Type B pancreatic cell (in vitro differentiated cells): ENCODE measurements at regions not wholly inside any gene's neighbourhood (a gene's known extent, or its start where the extent isn't known, plus 50 kb on each side); places are given as distances from the start of the nearest gene placed in this dataset.
"Not testable (repeated sequence)": the region's sequence is repeated elsewhere in the genome, so short reads cannot be mapped to it uniquely, and the experiment has no call there.

Experiments
- DNase-seq: peaks from one replicate; pipeline ENCODE4 v3.0.0; 2021; ENCODE audit warnings: mixed read lengths; ENCODE audit not compliant: unreplicated experiment; ENCODE audit errors: extremely low spot score
- H3K27ac Mint-ChIP-seq: 2 replicates; pipeline ENCODE4 v1.8.0; 2021; ENCODE audit warnings: mild to moderate bottlenecking, mixed read lengths
- H3K27me3 Mint-ChIP-seq: 2 replicates; pipeline ENCODE4 v1.8.0; 2021; ENCODE audit warnings: mixed read lengths
- H3K36me3 Mint-ChIP-seq: 2 replicates; pipeline ENCODE4 v1.8.0; 2021; ENCODE audit warnings: mixed read lengths
- H3K4me1 Mint-ChIP-seq: one replicate; pipeline ENCODE4 v1.8.0; 2021; ENCODE audit warnings: mixed read lengths; ENCODE audit not compliant: unreplicated experiment
- H3K4me3 Mint-ChIP-seq: 2 replicates; pipeline ENCODE4 v1.8.0; 2021; ENCODE audit warnings: mild to moderate bottlenecking, mixed read lengths
- H3K9me3 Mint-ChIP-seq: 2 replicates; pipeline ENCODE4 v1.8.0; 2021; ENCODE audit warnings: mixed read lengths
- CTCF ChIP-seq: fragments of 200-600 bp; sonication (generic); conservative IDR thresholded peaks from 2 replicates; pipeline ENCODE4 v1.5.0; 2021; ENCODE audit warnings: antibody characterized with exemption, mild to moderate bottlenecking

- no peaks in the 10 kb centered on the region for H3K9me3 Mint-ChIP-seq
- no peaks in the 10 kb centered on the region for H3K27me3 Mint-ChIP-seq
- H3K27ac Mint-ChIP-seq, result no peak overlapping the region
- H3K36me3 Mint-ChIP-seq, result no peaks in the 10 kb centered on the region
- H3K4me3 Mint-ChIP-seq, result no peak overlapping the region
- no peak for TF ChIP-seq CTCF
- no peak for DNase-seq
- no peaks in the 10 kb centered on the region for H3K4me1 Mint-ChIP-seq
Measured at GRCh38 chr3:82157952-82158351, 396.5 kb upstream of the GBE1 start.

GRCh38 chr3:82153892-82154291 is 392.4 kb upstream of the GBE1 start:
- DNase-seq, H3K4me3 Mint-ChIP-seq: not testable (repeated sequence)

GRCh38 chr3:82145742-82146141 is 384.3 kb upstream of the GBE1 start:
- no peak for TF ChIP-seq CTCF
- Mint-ChIP-seq H3K27me3 (no peaks in the 10 kb centered on the region), H3K27ac (peak overlapping the region; percentile 62)

More at GRCh38 chr3:82153892-82154291, 392.4 kb upstream of the GBE1 start:
- not testable (repeated sequence) for H3K27ac Mint-ChIP-seq, H3K9me3 Mint-ChIP-seq, H3K36me3 Mint-ChIP-seq, H3K27me3 Mint-ChIP-seq, H3K4me1 Mint-ChIP-seq

GRCh38 chr3:82144811-82145210 is 383.4 kb upstream of the GBE1 start:
- H3K9me3 Mint-ChIP-seq, result no peaks in the 10 kb centered on the region
- H3K27me3 Mint-ChIP-seq, result no peaks in the 10 kb centered on the region
- no peak overlapping the region for H3K27ac Mint-ChIP-seq
- H3K4me1 Mint-ChIP-seq, result no peaks in the 10 kb centered on the region
- TF ChIP-seq CTCF, result no peak
- no peak overlapping the region for H3K4me3 Mint-ChIP-seq
- H3K36me3 Mint-ChIP-seq, result no peaks in the 10 kb centered on the region
- DNase-seq, result no peak

More at GRCh38 chr3:82145742-82146141, 384.3 kb upstream of the GBE1 start:
- Mint-ChIP-seq H3K4me1 (no peaks in the 10 kb centered on the region), H3K4me3 (no peak overlapping the region), H3K36me3 (no peaks in the 10 kb centered on the region), H3K9me3 (no peaks in the 10 kb centered on the region)
- DNase-seq, result no peak

GRCh38 chr3:82143661-82144412 is 382.4 kb upstream of the GBE1 start:
- Mint-ChIP-seq H3K27me3 (no peaks in the 10 kb centered on the region), H3K4me3 (no peak overlapping the region), H3K9me3 (no peaks in the 10 kb centered on the region), H3K4me1 (no peaks in the 10 kb centered on the region), H3K27ac (no peak overlapping the region), H3K36me3 (no peaks in the 10 kb centered on the region)
- DNase-seq, result no peak
- no peak for TF ChIP-seq CTCF

- TF ChIP-seq CTCF, result no peak
- H3K9me3 Mint-ChIP-seq, result no peaks in the 10 kb centered on the region
- no peaks in the 10 kb centered on the region for H3K36me3 Mint-ChIP-seq
Measured at GRCh38 chr3:82141592-82141991, 380.1 kb upstream of the GBE1 start.

More at GRCh38 chr3:82141592-82141991, 380.1 kb upstream of the GBE1 start:
- Mint-ChIP-seq H3K4me1 (no peaks in the 10 kb centered on the region), H3K27ac (no peak overlapping the region), H3K27me3 (no peaks in the 10 kb centered on the region), H3K4me3 (no peak overlapping the region)
- no peak for DNase-seq
